ENCODE measurements at regions not wholly inside any gene's neighbourhood (a gene's known extent, or its start where the extent isn't known, plus 50 kb on each side); places are given as distances from the start of the nearest gene placed in this dataset.

DNA sequence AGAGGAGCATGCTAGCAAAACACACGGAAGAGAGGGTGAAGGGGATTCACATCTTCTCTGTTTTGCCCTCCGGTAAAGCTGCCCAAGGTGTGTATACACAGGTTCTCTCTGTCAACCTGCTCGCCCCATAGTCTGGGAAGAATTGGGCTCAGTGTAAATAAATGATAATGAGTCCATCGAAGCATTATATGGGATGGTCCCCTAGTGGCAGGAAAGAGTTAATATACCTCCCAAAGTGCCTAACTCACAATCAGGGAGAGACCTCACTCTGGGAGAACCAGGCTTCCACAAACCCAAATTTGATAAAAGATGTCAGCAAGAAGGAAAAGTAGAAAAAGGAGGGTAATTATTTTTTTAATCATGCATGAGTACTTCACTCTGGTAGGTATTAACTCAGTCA lies 262.2 kb upstream of the ZNF521 start:
- TF ChIP-seq, protein P1, sequence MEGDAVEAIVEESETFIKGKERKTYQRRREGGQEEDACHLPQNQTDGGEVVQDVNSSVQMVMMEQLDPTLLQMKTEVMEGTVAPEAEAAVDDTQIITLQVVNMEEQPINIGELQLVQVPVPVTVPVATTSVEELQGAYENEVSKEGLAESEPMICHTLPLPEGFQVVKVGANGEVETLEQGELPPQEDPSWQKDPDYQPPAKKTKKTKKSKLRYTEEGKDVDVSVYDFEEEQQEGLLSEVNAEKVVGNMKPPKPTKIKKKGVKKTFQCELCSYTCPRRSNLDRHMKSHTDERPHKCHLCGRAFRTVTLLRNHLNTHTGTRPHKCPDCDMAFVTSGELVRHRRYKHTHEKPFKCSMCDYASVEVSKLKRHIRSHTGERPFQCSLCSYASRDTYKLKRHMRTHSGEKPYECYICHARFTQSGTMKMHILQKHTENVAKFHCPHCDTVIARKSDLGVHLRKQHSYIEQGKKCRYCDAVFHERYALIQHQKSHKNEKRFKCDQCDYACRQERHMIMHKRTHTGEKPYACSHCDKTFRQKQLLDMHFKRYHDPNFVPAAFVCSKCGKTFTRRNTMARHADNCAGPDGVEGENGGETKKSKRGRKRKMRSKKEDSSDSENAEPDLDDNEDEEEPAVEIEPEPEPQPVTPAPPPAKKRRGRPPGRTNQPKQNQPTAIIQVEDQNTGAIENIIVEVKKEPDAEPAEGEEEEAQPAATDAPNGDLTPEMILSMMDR (IDR thresholded peaks at IDR 0.05; ENCODE audit: low read depth, low read length) = no peak
- TF ChIP-seq EZH2phosphoT487 (IDR thresholded peaks at IDR 0.05; ENCODE audit: low read depth) = no peak

Measured in OCI-LY3 (cell line).